ENCODE measurements at regions not wholly inside any gene's neighbourhood (a gene's known extent, or its start where the extent isn't known, plus 50 kb on each side); places are given as distances from the start of the nearest gene placed in this dataset.

DNA sequence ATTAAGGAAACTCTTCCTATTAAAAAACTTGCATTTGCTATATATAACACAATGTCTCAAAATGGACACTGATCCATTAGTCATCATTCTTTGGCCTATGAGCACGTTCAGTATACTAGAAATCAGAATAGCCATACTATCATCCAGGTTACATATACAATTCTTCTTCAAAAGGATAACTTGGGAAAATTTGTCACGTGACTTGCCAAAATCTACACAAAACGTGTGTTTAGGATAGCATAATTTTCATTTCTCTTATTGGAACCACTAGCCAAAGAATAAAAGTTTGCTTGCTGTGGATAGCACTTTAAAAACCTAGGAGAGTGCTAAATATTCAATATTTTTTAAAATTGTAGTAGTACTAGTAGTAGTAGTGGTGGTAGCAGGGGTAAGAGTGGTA is 714.3 kb upstream of the FOXG1 start:
- Histone ChIP-seq H2BK5ac (ENCODE audit: low read depth, low read length, poor library complexity) (no peak overlapping the region), H3K36me3 (ENCODE audit: control insufficient read depth in 1 of 2, insufficient read depth in 2 of 2, low read length in 2 of 2) (no peaks in the 10 kb centered on the region), H3K4ac (ENCODE audit: low read depth, low read length) (no peak overlapping the region), H3K4me3 (ENCODE audit: low read depth, low read length) (no peak overlapping the region), H2BK120ac (ENCODE audit: insufficient read depth, low read length, poor library complexity) (no peak overlapping the region), H2AK5ac (ENCODE audit: low read length) (no peak overlapping the region), H3K79me2 (ENCODE audit: control insufficient read depth, insufficient read depth, low read length, poor library complexity) (no peaks in the 10 kb centered on the region), H3K14ac (ENCODE audit: low read length) (no peak overlapping the region), H3K9me3 (ENCODE audit: insufficient read depth, low read depth, low read length) (no peaks in the 10 kb centered on the region), H4K8ac (ENCODE audit: low read depth, low read length) (no peak overlapping the region), H4K91ac (ENCODE audit: low read depth, low read length) (no peak overlapping the region), H3K9ac (ENCODE audit: low read length) (no peak overlapping the region), H3K4me1 (ENCODE audit: control insufficient read depth in 1 of 2, insufficient read depth in 2 of 2, low read length in 2 of 2) (no peaks in the 10 kb centered on the region), H3K79me1 (ENCODE audit: low read length) (no peaks in the 10 kb centered on the region), H3K4me2 (ENCODE audit: low read length) (no peak overlapping the region), H4K12ac (ENCODE audit: low read depth, low read length) (no peak overlapping the region), H3K23ac (ENCODE audit: low read length) (no peak overlapping the region), H3K27me3 (ENCODE audit: insufficient read depth, low read length) (no peaks in the 10 kb centered on the region), H2AFZ (ENCODE audit: insufficient read depth, low read length, poor library complexity) (no peak overlapping the region), H2BK12ac (ENCODE audit: low read length) (no peak overlapping the region), H3K18ac (ENCODE audit: low read length) (no peak overlapping the region), H3K27ac (ENCODE audit: low read depth, low read length) (no peak overlapping the region)
- no CpG with 5 or more reads among the region's 3 CpGs for WGBS (ENCODE audit: extremely low coverage, insufficient coverage, insufficient read length)
- DNase-seq = no peak

DNA sequence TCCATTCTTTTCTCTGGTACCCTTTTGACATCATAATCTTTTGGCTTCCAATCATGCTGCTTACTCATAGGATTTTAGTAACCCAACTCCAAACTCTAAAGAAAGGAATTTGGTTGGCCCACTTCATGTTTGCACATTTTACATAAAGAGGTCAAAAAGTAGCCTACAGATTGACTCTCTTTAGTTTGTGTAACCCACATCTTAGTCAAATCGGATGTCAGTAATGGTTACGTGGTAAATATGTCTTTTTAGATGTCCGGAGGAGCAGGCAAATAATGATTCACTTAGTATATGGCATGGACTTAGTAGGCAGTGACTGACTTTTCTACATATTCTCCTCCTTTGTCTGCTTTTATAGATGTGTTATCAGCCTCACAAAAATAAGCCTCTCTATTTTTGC is 711.6 kb upstream of the FOXG1 start:
- no peak overlapping the region for H3K4ac ChIP-seq (ENCODE audit: low read depth, low read length)
- no peak overlapping the region for H3K27ac ChIP-seq (ENCODE audit: low read depth, low read length)
- H2BK12ac ChIP-seq (ENCODE audit: low read length) = no peak overlapping the region
- H3K79me1 ChIP-seq (ENCODE audit: low read length) = no peaks in the 10 kb centered on the region
- H3K18ac ChIP-seq (ENCODE audit: low read length) = no peak overlapping the region
- H3K4me1 ChIP-seq (ENCODE audit: control insufficient read depth in 1 of 2, insufficient read depth in 2 of 2, low read length in 2 of 2) = no peaks in the 10 kb centered on the region
- no peak overlapping the region for H4K8ac ChIP-seq (ENCODE audit: low read depth, low read length)
- DNase-seq = no peak
- no peak overlapping the region for H3K14ac ChIP-seq (ENCODE audit: low read length)
- H4K12ac ChIP-seq (ENCODE audit: low read depth, low read length) = no peak overlapping the region
- no peak overlapping the region for H3K4me3 ChIP-seq (ENCODE audit: low read depth, low read length)
- H3K36me3 ChIP-seq (ENCODE audit: control insufficient read depth in 1 of 2, insufficient read depth in 2 of 2, low read length in 2 of 2) = no peaks in the 10 kb centered on the region
- H4K91ac ChIP-seq (ENCODE audit: low read depth, low read length) = no peak overlapping the region
- H2AK5ac ChIP-seq (ENCODE audit: low read length) = no peak overlapping the region
- H2BK120ac ChIP-seq (ENCODE audit: insufficient read depth, low read length, poor library complexity) = no peak overlapping the region
- no peaks in the 10 kb centered on the region for H3K79me2 ChIP-seq (ENCODE audit: control insufficient read depth, insufficient read depth, low read length, poor library complexity)
- H3K23ac ChIP-seq (ENCODE audit: low read length) = no peak overlapping the region
- no peak overlapping the region for H3K9ac ChIP-seq (ENCODE audit: low read length)
- H3K4me2 ChIP-seq (ENCODE audit: low read length) = no peak overlapping the region
- no peak overlapping the region for H2AFZ ChIP-seq (ENCODE audit: insufficient read depth, low read length, poor library complexity)
- no peaks in the 10 kb centered on the region for H3K27me3 ChIP-seq (ENCODE audit: insufficient read depth, low read length)
- no peak overlapping the region for H2BK5ac ChIP-seq (ENCODE audit: low read depth, low read length, poor library complexity)
- WGBS (ENCODE audit: extremely low coverage, insufficient coverage, insufficient read length) = no CpG with 5 or more reads among the region's 3 CpGs
- H3K9me3 ChIP-seq (ENCODE audit: insufficient read depth, low read depth, low read length) = no peaks in the 10 kb centered on the region

DNA sequence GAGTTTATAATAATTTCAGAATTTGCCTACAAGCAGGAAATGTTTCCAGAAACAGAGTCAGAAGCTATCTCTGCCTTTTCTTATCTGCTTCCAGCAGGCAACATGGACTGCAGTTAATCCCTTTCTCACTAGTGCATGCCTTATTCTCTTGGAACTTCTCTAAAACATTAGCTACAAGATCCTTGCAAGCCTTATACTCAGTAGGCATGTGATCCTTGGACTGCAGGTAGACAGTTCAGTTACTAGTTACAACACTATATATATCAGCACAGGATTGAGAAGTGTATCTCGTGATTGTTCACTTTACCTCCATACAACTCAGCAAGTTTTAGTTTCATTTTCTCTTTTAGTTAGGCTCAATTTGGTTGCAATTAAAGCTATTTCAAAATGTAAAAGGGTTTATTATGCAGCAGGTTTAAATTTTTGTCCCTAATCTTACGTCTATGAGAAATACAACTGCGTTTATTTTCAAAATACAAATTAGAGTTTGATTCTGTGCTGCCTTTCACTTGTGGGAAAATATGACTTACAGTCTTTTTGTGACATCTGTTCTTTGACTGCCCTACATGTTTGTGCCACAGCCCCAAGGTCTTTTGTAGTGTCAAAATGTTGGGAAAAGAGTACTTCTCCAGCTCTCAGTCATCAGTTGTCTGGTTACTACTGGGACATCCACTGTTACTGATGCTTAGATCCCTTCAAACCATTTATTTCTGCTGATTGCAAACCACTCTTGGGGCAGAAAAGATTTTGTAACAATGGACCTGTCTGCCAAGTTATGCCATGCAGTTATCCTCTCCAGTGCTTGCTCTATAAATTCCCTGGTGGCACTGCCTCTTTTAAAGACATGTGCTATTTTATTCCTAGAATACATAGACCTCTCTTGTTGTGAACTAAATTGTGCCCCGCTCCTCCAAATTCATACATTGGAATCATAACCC is 709.0 kb upstream of the FOXG1 start:
- no peak overlapping the region for H2BK5ac ChIP-seq (ENCODE audit: low read depth, low read length, poor library complexity)
- H2AK5ac ChIP-seq (ENCODE audit: low read length) = no peak overlapping the region

DNA sequence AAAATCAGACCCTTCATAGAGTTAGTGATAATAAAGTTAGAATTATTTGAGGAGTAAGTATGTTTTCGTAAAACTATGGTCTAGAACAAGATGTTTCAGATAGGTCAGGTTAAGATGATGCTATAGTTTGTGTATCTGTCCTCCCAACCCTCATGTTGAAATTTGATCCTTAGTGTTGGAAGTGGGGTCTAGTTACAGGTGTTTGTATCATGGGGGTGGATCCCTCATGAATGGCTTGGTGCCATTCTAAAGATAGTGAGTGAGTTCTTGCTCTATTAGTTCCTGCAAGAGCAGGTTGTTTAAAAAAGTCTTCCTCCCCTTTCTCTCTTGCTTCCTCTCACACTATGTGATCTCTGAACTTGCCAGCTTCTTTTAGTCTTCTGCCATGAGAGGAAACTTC is 707.3 kb upstream of the FOXG1 start:
- H3K4me3 ChIP-seq (ENCODE audit: low read depth, low read length) = no peak overlapping the region
- H3K18ac ChIP-seq (ENCODE audit: low read length) = no peak overlapping the region
- H3K27me3 ChIP-seq (ENCODE audit: insufficient read depth, low read length) = no peaks in the 10 kb centered on the region
- no peak overlapping the region for H4K8ac ChIP-seq (ENCODE audit: low read depth, low read length)
- no peak overlapping the region for H3K14ac ChIP-seq (ENCODE audit: low read length)
- no peak overlapping the region for H3K4me2 ChIP-seq (ENCODE audit: low read length)
- H2BK5ac ChIP-seq (ENCODE audit: low read depth, low read length, poor library complexity) = no peak overlapping the region
- H3K9ac ChIP-seq (ENCODE audit: low read length) = no peak overlapping the region
- H3K4ac ChIP-seq (ENCODE audit: low read depth, low read length) = no peak overlapping the region
- H2AK5ac ChIP-seq (ENCODE audit: low read length) = no peak overlapping the region
- no peak overlapping the region for H2BK12ac ChIP-seq (ENCODE audit: low read length)
- H3K9me3 ChIP-seq (ENCODE audit: insufficient read depth, low read depth, low read length) = no peaks in the 10 kb centered on the region
- H2AFZ ChIP-seq (ENCODE audit: insufficient read depth, low read length, poor library complexity) = no peak overlapping the region
- WGBS (ENCODE audit: extremely low coverage, insufficient coverage, insufficient read length) = 100% methylated on average over 1 of the region's 1 CpG
- H3K79me1 ChIP-seq (ENCODE audit: low read length) = no peaks in the 10 kb centered on the region
- H2BK120ac ChIP-seq (ENCODE audit: insufficient read depth, low read length, poor library complexity) = no peak overlapping the region
- no peak overlapping the region for H4K91ac ChIP-seq (ENCODE audit: low read depth, low read length)
- no peaks in the 10 kb centered on the region for H3K79me2 ChIP-seq (ENCODE audit: control insufficient read depth, insufficient read depth, low read length, poor library complexity)
- no peak for DNase-seq
- no peak overlapping the region for H3K27ac ChIP-seq (ENCODE audit: low read depth, low read length)
- H4K12ac ChIP-seq (ENCODE audit: low read depth, low read length) = no peak overlapping the region
- no peaks in the 10 kb centered on the region for H3K4me1 ChIP-seq (ENCODE audit: control insufficient read depth in 1 of 2, insufficient read depth in 2 of 2, low read length in 2 of 2)
- H3K36me3 ChIP-seq (ENCODE audit: control insufficient read depth in 1 of 2, insufficient read depth in 2 of 2, low read length in 2 of 2) = no peaks in the 10 kb centered on the region
- no peak overlapping the region for H3K23ac ChIP-seq (ENCODE audit: low read length)

More for the DNA sequence above, 709.0 kb upstream of the FOXG1 start:
- Histone ChIP-seq H2AFZ (ENCODE audit: insufficient read depth, low read length, poor library complexity) (no peak overlapping the region), H3K4me3 (ENCODE audit: low read depth, low read length) (no peak overlapping the region), H4K91ac (ENCODE audit: low read depth, low read length) (no peak overlapping the region), H3K4me2 (ENCODE audit: low read length) (no peak overlapping the region), H3K79me1 (ENCODE audit: low read length) (no peaks in the 10 kb centered on the region), H3K4me1 (ENCODE audit: control insufficient read depth in 1 of 2, insufficient read depth in 2 of 2, low read length in 2 of 2) (no peaks in the 10 kb centered on the region), H4K12ac (ENCODE audit: low read depth, low read length) (no peak overlapping the region), H4K8ac (ENCODE audit: low read depth, low read length) (no peak overlapping the region), H3K27me3 (ENCODE audit: insufficient read depth, low read length) (no peaks in the 10 kb centered on the region), H3K9me3 (ENCODE audit: insufficient read depth, low read depth, low read length) (no peaks in the 10 kb centered on the region), H3K14ac (ENCODE audit: low read length) (no peak overlapping the region), H2BK120ac (ENCODE audit: insufficient read depth, low read length, poor library complexity) (no peak overlapping the region), H3K4ac (ENCODE audit: low read depth, low read length) (no peak overlapping the region), H3K79me2 (ENCODE audit: control insufficient read depth, insufficient read depth, low read length, poor library complexity) (no peaks in the 10 kb centered on the region), H3K23ac (ENCODE audit: low read length) (no peak overlapping the region), H3K18ac (ENCODE audit: low read length) (no peak overlapping the region), H3K9ac (ENCODE audit: low read length) (no peak overlapping the region), H3K36me3 (ENCODE audit: control insufficient read depth in 1 of 2, insufficient read depth in 2 of 2, low read length in 2 of 2) (no peaks in the 10 kb centered on the region), H3K27ac (ENCODE audit: low read depth, low read length) (no peak overlapping the region), H2BK12ac (ENCODE audit: low read length) (no peak overlapping the region)
- DNase-seq = no peak
- no CpG with 5 or more reads among the region's 4 CpGs for WGBS (ENCODE audit: extremely low coverage, insufficient coverage, insufficient read length)
